ENCODE measurements at regions not wholly inside any gene's neighbourhood (a gene's known extent, or its start where the extent isn't known, plus 50 kb on each side); places are given as distances from the start of the nearest gene placed in this dataset.
"Not testable (repeated sequence)": the region's sequence is repeated elsewhere in the genome, so short reads cannot be mapped to it uniquely, and the experiment has no call there.

DNA sequence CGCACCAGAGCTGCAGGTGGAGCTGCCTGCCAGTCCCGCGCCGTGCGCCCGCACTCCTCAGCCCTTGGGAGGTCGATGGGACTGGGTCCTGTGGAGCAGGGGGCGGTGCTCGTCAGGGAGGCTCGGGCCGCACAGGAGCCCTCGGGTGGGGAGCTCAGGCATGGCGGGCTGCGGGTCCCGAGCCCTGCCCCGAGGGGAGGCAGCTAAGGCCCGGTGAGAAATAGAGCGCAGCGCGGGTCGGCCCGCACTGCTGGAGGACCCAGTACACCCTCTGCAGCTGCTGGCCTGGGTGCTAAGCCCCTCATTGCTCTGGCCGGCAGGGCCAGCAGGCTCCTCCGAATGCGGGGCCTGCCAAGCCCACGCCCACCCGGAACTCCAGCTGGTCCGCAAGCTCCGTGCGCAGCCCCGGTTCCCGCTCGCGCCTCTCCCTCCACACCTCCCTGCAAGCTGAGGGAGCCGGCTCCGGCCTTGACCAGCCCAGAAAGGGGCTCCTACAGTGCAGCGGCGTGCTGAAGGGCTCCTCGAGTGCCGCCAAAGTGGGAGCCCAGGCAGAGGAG, 403.7 kb upstream of the KLHL1 start:
- not testable (repeated sequence) for DNase-seq (ENCODE audit: low read depth); H3K4me1 ChIP-seq (ENCODE audit: control insufficient read depth, insufficient read depth, low read length); H3K36me3 ChIP-seq (ENCODE audit: control insufficient read depth, insufficient read depth, low read length, severe bottlenecking); H3K27me3 ChIP-seq (replicated peaks; ENCODE audit: control insufficient read depth, insufficient read depth, low read length); H3K9me3 ChIP-seq (ENCODE audit: control insufficient read depth, low read length); H3K9ac ChIP-seq (ENCODE audit: low read length); H3K4me3 ChIP-seq (ENCODE audit: low read length)

DNA sequence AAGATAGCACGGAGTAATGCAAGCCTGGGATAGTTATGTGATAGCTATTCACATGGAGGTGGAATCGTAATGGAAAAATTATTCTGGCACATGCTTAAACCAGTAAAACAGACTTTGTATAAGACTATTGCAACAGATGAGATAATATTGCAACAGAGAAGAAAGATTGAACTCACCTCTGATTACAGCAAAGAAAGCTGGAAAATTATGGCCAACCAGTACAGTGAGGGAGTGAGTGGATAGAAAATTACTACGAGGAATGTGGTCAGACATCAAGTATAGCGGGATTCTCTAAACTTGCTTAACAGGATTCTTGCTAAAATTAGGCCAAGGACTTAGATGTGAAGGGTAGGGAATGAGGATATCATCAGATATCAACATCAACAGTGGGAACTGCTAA, 397.6 kb upstream of the KLHL1 start:
- Histone ChIP-seq H3K9me3 (ENCODE audit: control insufficient read depth, low read length) (no peaks in the 10 kb centered on the region), H3K4me1 (ENCODE audit: control insufficient read depth, insufficient read depth, low read length) (no peaks in the 10 kb centered on the region), H3K27me3 (replicated peaks; ENCODE audit: control insufficient read depth, insufficient read depth, low read length) (no peaks in the 10 kb centered on the region), H3K4me3 (ENCODE audit: low read length) (no peak overlapping the region), H3K9ac (ENCODE audit: low read length) (no peak overlapping the region), H3K36me3 (ENCODE audit: control insufficient read depth, insufficient read depth, low read length, severe bottlenecking) (no peaks in the 10 kb centered on the region)
- DNase-seq (ENCODE audit: low read depth) = no peak

DNA sequence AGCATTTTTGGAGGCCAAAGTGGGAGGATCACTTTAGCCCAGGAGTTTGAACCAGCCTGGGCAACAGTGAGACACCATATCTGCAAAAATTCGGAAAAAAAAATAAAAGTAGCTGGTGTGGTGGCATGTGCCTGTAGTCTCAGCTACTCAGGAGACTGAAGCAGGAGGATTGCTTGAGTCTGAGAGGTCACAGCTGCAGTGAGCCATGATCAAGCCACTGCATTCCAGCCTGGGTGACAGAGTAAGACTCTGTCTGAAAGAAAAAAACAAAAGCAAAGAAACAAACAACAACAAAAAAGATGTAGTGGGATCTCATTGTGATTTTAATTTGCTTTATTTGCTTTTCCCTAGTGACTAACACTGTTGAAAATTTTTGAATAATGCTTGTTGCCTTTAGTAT, 394.7 kb upstream of the KLHL1 start:
- Histone ChIP-seq H3K9me3 (ENCODE audit: control insufficient read depth, low read length) (no peaks in the 10 kb centered on the region), H3K9ac (ENCODE audit: low read length) (no peak overlapping the region), H3K4me1 (ENCODE audit: control insufficient read depth, insufficient read depth, low read length) (no peaks in the 10 kb centered on the region), H3K36me3 (ENCODE audit: control insufficient read depth, insufficient read depth, low read length, severe bottlenecking) (no peaks in the 10 kb centered on the region), H3K4me3 (ENCODE audit: low read length) (no peak overlapping the region), H3K27me3 (replicated peaks; ENCODE audit: control insufficient read depth, insufficient read depth, low read length) (no peaks in the 10 kb centered on the region)
- DNase-seq (ENCODE audit: low read depth) = no peak

DNA sequence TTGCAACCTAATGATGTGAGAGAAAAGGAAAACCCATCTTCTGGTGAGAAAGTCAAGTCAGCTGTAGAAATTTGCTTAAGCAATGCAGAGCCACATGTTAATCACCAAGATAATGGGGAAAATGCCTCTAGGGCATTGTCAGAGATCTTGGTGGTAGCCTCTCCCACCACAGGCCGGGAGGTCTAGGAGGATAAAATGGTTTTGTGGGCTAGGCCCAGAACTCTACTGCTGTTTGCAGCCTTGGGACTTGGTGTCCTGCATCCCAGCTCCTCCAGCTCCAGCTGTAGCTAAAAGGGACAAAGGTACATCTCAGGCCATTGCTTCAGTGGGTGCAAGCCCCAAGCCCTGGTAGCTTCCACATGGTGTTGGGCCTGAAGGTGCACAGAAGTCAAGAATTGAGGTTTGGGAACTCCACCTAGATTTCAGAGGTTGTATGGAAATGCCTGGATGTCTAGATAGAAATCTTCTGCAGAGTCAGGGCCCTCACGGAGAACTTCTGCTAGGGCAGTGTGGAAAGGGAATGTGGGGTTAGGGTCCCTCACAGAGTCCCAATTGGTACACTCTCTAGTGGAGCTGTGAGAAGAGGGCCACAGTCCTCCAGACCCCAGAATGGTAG, 382.2 kb upstream of the KLHL1 start:
- Histone ChIP-seq H3K4me1 (ENCODE audit: control insufficient read depth, insufficient read depth, low read length) (no peaks in the 10 kb centered on the region), H3K36me3 (ENCODE audit: control insufficient read depth, insufficient read depth, low read length, severe bottlenecking) (no peaks in the 10 kb centered on the region), H3K4me3 (ENCODE audit: low read length) (no peak overlapping the region), H3K27me3 (replicated peaks; ENCODE audit: control insufficient read depth, insufficient read depth, low read length) (no peaks in the 10 kb centered on the region), H3K9ac (ENCODE audit: low read length) (no peak overlapping the region), H3K9me3 (ENCODE audit: control insufficient read depth, low read length) (peaks cover 13% of the 10 kb centered on the region)
- DNase-seq (ENCODE audit: low read depth) = no peak

DNA sequence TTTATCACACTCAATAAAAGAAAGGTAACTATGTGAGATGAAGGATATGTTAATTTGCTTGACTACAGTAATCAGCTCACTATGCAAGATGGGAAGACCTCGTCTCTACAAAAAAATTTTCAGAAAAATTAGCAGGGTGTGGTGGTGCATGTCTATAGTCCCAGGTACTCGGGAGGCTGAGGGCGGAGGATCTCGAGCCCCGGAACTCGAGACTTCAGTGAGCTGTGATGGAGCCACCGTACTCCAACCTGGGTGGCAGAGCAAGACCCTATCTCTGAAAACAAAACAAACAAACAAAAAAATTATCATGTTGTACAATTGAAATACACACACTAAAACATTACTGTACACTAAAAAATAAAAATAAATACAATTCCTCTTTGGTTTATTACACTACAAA, 376.7 kb upstream of the KLHL1 start:
- no peaks in the 10 kb centered on the region for H3K36me3 ChIP-seq (ENCODE audit: control insufficient read depth, insufficient read depth, low read length, severe bottlenecking)
- no peaks in the 10 kb centered on the region for H3K27me3 ChIP-seq (replicated peaks; ENCODE audit: control insufficient read depth, insufficient read depth, low read length)
- no peak overlapping the region for H3K4me3 ChIP-seq (ENCODE audit: low read length)
- no peak for DNase-seq (ENCODE audit: low read depth)
- H3K9ac ChIP-seq (ENCODE audit: low read length) = no peak overlapping the region
- no peaks in the 10 kb centered on the region for H3K4me1 ChIP-seq (ENCODE audit: control insufficient read depth, insufficient read depth, low read length)
- H3K9me3 ChIP-seq (ENCODE audit: control insufficient read depth, low read length) = peaks cover under 1% of the 10 kb centered on the region

DNA sequence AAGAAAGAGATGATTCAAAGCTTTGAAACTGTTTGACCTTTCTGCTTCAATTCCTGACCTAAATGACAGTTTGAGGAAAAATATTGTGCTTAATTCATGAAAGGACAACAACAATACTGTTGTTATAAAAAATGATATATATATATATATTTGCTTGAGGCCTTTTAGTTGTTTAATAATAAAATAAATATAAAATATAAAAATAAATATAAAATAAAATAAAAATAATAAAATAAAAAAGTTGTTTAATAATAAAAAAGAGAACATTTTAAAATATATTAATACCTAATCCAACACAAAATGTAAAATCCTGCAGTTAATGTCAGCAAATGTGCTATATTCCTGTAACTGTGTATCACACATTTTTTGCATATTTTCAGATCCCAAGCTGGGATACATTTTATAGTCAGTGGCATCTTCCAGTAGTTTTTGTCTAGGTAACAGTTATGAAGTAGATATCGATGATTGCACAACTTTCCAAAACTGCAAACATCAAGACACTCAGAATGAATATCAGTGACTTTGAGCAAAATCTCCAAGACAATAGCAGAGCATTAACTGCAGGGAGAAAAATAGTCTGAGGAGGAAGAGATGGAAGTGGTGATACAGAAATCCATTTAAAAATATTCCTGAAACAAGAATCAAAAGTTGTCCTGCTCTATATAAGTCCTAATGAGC, 375.5 kb upstream of the KLHL1 start:
- DNase-seq (ENCODE audit: low read depth) = no peak
- Histone ChIP-seq H3K4me1 (ENCODE audit: control insufficient read depth, insufficient read depth, low read length) (no peaks in the 10 kb centered on the region), H3K4me3 (ENCODE audit: low read length) (no peak overlapping the region), H3K9ac (ENCODE audit: low read length) (no peak overlapping the region), H3K36me3 (ENCODE audit: control insufficient read depth, insufficient read depth, low read length, severe bottlenecking) (no peaks in the 10 kb centered on the region), H3K9me3 (ENCODE audit: control insufficient read depth, low read length) (no peaks in the 10 kb centered on the region), H3K27me3 (replicated peaks; ENCODE audit: control insufficient read depth, insufficient read depth, low read length) (no peaks in the 10 kb centered on the region)

DNA sequence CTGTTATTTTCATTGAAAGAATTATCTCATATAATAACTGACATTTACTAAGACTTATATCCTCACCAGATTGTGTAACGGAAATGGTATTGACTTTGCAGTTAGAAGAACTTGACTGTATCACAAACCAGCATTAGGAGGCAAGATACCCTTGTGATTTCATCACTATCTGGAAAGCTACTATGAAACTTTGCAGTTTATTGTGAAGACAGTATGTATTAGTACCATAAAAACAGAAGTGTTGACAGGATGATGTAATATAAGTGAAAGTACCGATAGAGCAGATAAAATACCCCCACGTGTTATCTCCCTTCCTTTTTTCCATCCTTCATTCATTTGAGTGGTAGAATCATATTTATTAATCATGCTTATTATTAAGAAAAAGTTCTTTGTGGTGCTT, 365.7 kb upstream of the KLHL1 start:
- H3K9ac ChIP-seq (ENCODE audit: low read length) = no peak overlapping the region
- H3K36me3 ChIP-seq (ENCODE audit: control insufficient read depth, insufficient read depth, low read length, severe bottlenecking) = no peaks in the 10 kb centered on the region
- no peak overlapping the region for H3K4me3 ChIP-seq (ENCODE audit: low read length)
- no peaks in the 10 kb centered on the region for H3K27me3 ChIP-seq (replicated peaks; ENCODE audit: control insufficient read depth, insufficient read depth, low read length)
- no peaks in the 10 kb centered on the region for H3K9me3 ChIP-seq (ENCODE audit: control insufficient read depth, low read length)
- no peaks in the 10 kb centered on the region for H3K4me1 ChIP-seq (ENCODE audit: control insufficient read depth, insufficient read depth, low read length)
- DNase-seq (ENCODE audit: low read depth) = no peak

DNA sequence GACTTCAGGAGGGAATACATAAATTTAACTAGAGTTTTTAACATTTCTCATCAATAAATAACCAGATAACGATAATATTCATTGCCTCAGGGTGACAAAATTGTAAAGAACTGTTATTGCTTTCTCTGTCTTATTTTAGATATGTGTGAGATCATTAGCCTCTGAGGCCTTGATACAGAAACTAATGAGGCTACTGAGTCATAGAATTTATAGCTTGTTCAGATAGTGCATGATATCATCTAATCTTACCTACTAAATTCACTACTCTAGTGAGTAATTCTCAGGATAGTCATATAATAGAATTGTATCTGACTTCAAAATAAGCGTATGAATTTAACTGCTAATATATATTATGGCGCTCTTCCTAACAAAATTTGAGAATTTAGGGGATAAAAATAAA, 360.8 kb upstream of the KLHL1 start:
- DNase-seq (ENCODE audit: low read depth) = no peak
- H3K4me3 ChIP-seq (ENCODE audit: low read length) = no peak overlapping the region
- no peaks in the 10 kb centered on the region for H3K4me1 ChIP-seq (ENCODE audit: control insufficient read depth, insufficient read depth, low read length)
- H3K9me3 ChIP-seq (ENCODE audit: control insufficient read depth, low read length) = no peaks in the 10 kb centered on the region
- H3K36me3 ChIP-seq (ENCODE audit: control insufficient read depth, insufficient read depth, low read length, severe bottlenecking) = no peaks in the 10 kb centered on the region
- no peak overlapping the region for H3K9ac ChIP-seq (ENCODE audit: low read length)
- no peaks in the 10 kb centered on the region for H3K27me3 ChIP-seq (replicated peaks; ENCODE audit: control insufficient read depth, insufficient read depth, low read length)

DNA sequence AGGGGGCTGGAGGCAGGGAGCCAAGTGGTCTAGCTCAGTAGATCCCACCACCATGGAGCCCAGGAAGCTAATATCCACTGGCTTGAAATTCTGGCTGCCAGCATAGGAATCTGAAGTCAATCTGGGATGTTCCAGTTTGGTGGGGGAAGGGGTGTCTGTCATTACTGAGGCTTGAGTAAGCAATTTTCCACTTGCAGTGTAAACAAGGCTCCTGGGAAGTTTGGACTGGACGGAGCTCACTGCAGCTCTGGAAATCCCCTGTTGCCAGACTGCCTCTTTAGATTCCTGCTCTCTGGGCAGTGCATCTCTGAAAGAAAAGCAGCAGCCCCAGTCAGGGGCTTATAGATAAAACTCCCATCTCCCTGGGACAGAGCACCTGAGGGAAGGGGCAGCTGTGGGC, 349.2 kb upstream of the KLHL1 start:
- H3K4me3 ChIP-seq (ENCODE audit: low read length) = no peak overlapping the region
- H3K4me1 ChIP-seq (ENCODE audit: control insufficient read depth, insufficient read depth, low read length) = no peaks in the 10 kb centered on the region
- DNase-seq (ENCODE audit: low read depth) = no peak
- no peak overlapping the region for H3K9ac ChIP-seq (ENCODE audit: low read length)
- no peaks in the 10 kb centered on the region for H3K9me3 ChIP-seq (ENCODE audit: control insufficient read depth, low read length)
- H3K27me3 ChIP-seq (replicated peaks; ENCODE audit: control insufficient read depth, insufficient read depth, low read length) = no peaks in the 10 kb centered on the region
- no peaks in the 10 kb centered on the region for H3K36me3 ChIP-seq (ENCODE audit: control insufficient read depth, insufficient read depth, low read length, severe bottlenecking)

DNA sequence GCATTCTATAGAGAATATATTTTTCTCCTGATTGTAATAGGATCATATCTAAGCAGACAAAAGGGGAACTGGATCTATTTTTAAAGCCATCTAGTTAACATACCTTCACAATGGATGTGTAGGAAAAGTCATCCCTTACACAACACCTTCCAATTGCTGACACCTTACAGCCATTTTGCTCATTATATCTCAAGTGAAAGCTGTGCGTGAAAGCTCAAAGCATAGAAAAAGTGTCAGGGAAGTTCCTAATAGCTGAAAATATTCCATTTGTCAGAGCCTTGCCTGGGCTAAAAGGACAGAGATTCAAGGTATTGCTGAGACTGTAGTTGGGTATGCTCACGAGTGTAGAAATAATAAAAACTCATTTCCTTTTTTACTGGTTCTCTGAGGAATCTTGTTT, 340.6 kb upstream of the KLHL1 start:
- DNase-seq (ENCODE audit: low read depth) = no peak
- Histone ChIP-seq H3K9me3 (ENCODE audit: control insufficient read depth, low read length) (no peaks in the 10 kb centered on the region), H3K36me3 (ENCODE audit: control insufficient read depth, insufficient read depth, low read length, severe bottlenecking) (no peaks in the 10 kb centered on the region), H3K27me3 (replicated peaks; ENCODE audit: control insufficient read depth, insufficient read depth, low read length) (no peaks in the 10 kb centered on the region), H3K9ac (ENCODE audit: low read length) (no peak overlapping the region), H3K4me3 (ENCODE audit: low read length) (no peak overlapping the region), H3K4me1 (ENCODE audit: control insufficient read depth, insufficient read depth, low read length) (no peaks in the 10 kb centered on the region)

DNA sequence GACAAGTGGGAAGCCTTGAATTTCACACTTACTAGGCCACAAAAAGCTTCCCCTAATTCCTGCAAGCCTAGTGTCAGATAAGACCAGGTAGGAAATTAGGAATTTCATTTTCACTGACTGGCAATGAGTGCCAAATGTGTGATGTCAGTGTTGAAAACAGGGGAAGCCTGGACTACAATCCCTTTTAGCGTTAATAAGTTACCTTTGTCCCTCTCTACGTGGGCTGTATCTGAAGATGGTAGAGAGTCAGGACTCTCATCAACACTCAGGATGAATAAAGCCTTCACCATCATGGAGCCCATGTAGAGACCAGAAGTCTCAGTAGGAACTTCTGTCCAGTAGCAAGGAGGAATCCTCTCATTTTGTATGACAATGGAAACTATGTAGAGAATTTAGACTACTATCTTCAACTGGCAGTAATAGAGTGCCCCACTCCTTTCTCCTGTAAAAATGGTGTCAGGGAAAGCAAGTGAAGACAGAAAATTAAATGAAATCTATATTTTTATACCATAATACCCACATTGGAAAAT, 324.1 kb upstream of the KLHL1 start:
- Histone ChIP-seq H3K36me3 (ENCODE audit: control insufficient read depth, insufficient read depth, low read length, severe bottlenecking) (no peaks in the 10 kb centered on the region), H3K4me3 (ENCODE audit: low read length) (no peak overlapping the region), H3K27me3 (replicated peaks; ENCODE audit: control insufficient read depth, insufficient read depth, low read length) (no peaks in the 10 kb centered on the region), H3K9me3 (ENCODE audit: control insufficient read depth, low read length) (no peaks in the 10 kb centered on the region), H3K9ac (ENCODE audit: low read length) (no peak overlapping the region), H3K4me1 (ENCODE audit: control insufficient read depth, insufficient read depth, low read length) (no peaks in the 10 kb centered on the region)
- no peak for DNase-seq (ENCODE audit: low read depth)

Data from adipocyte (in vitro differentiated cells).